MM.1S (cell line): ENCODE measurements at regions not wholly inside any gene's neighbourhood (a gene's known extent, or its start where the extent isn't known, plus 50 kb on each side); places are given as distances from the start of the nearest gene placed in this dataset.

Experiments
- DNase-seq: peaks from one replicate; pipeline ENCODE4 v3.0.0-alpha.2; 2015
- H2AFZ ChIP-seq: fragments of 300-600 bp; sonication (generic); 2 replicates; pipeline ENCODE4 v1.6.0; 2016; ENCODE audit warnings: antibody characterized with exemption, low read length
- H3F3A ChIP-seq: fragments of 300-600 bp; sonication (generic); 2 replicates; pipeline ENCODE4 v1.6.1; 2016; ENCODE audit warnings: mild to moderate bottlenecking, antibody characterized with exemption, low read length, moderate library complexity, mixed read lengths; ENCODE audit not compliant: insufficient read depth
- H3K27ac ChIP-seq: fragments of 300-600 bp; sonication (generic); 2 replicates; pipeline ENCODE4 v1.5.1; 2016; ENCODE audit warnings: mild to moderate bottlenecking, low read length
- H3K27me3 ChIP-seq: fragments of 300-600 bp; sonication (generic); replicated peaks from 2 replicates; pipeline ENCODE4 v1.6.0; 2016; ENCODE audit warnings: low read length; ENCODE audit not compliant: insufficient read depth
- H3K36me3 ChIP-seq: fragments of 300-600 bp; sonication (generic); replicated peaks from 2 replicates; pipeline ENCODE4 v1.6.1; 2016; ENCODE audit warnings: mild to moderate bottlenecking, low read length, mixed read lengths; ENCODE audit not compliant: insufficient read depth
- H3K4me1 ChIP-seq: fragments of 300-600 bp; sonication (generic); 2 replicates; pipeline ENCODE4 v1.6.1; 2016; ENCODE audit warnings: low read length, mixed read lengths
- H3K4me2 ChIP-seq: fragments of 300-600 bp; sonication (generic); 2 replicates; pipeline ENCODE4 v1.6.0; 2016; ENCODE audit warnings: low read depth, low read length
- H3K4me3 ChIP-seq: fragments of 300-600 bp; sonication (generic); 2 replicates; pipeline ENCODE4 v1.5.1; 2016; ENCODE audit warnings: low read length, mixed read lengths
- H3K79me2 ChIP-seq: fragments of 300-600 bp; sonication (generic); 2 replicates; pipeline ENCODE4 v1.6.1; 2016; ENCODE audit warnings: mixed run types, low read length, mixed read lengths
- H3K9ac ChIP-seq: fragments of 300-600 bp; sonication (generic); 2 replicates; pipeline ENCODE4 v1.6.1; 2016; ENCODE audit warnings: low read length, mixed read lengths
- H3K9me2 ChIP-seq: fragments of 300-600 bp; sonication (generic); replicated peaks from 2 replicates; pipeline ENCODE4 v1.6.1; 2016; ENCODE audit warnings: mild to moderate bottlenecking, low read length, mixed read lengths; ENCODE audit not compliant: insufficient read depth
- H3K9me3 ChIP-seq: fragments of 300-600 bp; sonication (generic); replicated peaks from 2 replicates; pipeline ENCODE4 v1.6.1; 2016; ENCODE audit warnings: mild to moderate bottlenecking, low read length, mixed read lengths; ENCODE audit not compliant: insufficient read depth
- H4K20me1 ChIP-seq: fragments of 300-600 bp; sonication (generic); 2 replicates; pipeline ENCODE4 v1.6.1; 2016; ENCODE audit warnings: mild to moderate bottlenecking, low read length, moderate library complexity, mixed read lengths; ENCODE audit not compliant: insufficient read depth
- EZH2 ChIP-seq: fragments of 300-600 bp; sonication (generic); optimal IDR thresholded peaks from 2 replicates; pipeline ENCODE3; 2017; ENCODE audit warnings: low read depth, mild to moderate bottlenecking, antibody characterized with exemption, low read length, mixed read lengths
- EZH2phosphoT487 ChIP-seq: fragments of 300-600 bp; sonication (generic); IDR thresholded peaks from 2 replicates; pipeline ENCODE4 v1.6.1; 2018; ENCODE audit warnings: antibody characterized with exemption, low read length
- TF ChIP-seq, protein P1 (sequence below): fragments of 300-600 bp; sonication (generic); IDR thresholded peaks from 2 replicates; pipeline ENCODE4 v1.5.1; 2016; ENCODE audit warnings: antibody characterized with exemption, low read length, mixed read lengths

- no peak overlapping the region for H3K4me2 ChIP-seq
Observed at GRCh38 chr10:56537984-56538383, 176.9 kb upstream of the ZWINT start.

GRCh38 chr10:56522166-56522565 lies 161.1 kb upstream of the ZWINT start:
- DNase-seq: no peak

More at GRCh38 chr10:56537984-56538383, 176.9 kb upstream of the ZWINT start:
- no peak for DNase-seq
- H3K27ac ChIP-seq: no peak overlapping the region
- no peaks in the 10 kb centered on the region for H3K9me3 ChIP-seq
- H3K79me2 ChIP-seq: no peaks in the 10 kb centered on the region
- H3F3A ChIP-seq: no peaks in the 10 kb centered on the region
- H3K9ac ChIP-seq: no peak overlapping the region
- H3K27me3 ChIP-seq: no peaks in the 10 kb centered on the region
- no peak overlapping the region for H2AFZ ChIP-seq
- no peaks in the 10 kb centered on the region for H3K9me2 ChIP-seq
- H3K36me3 ChIP-seq: no peaks in the 10 kb centered on the region
- no peaks in the 10 kb centered on the region for H3K4me1 ChIP-seq
- no peak overlapping the region for H3K4me3 ChIP-seq
- H4K20me1 ChIP-seq: no peaks in the 10 kb centered on the region
- TF ChIP-seq EZH2: no peak
- TF ChIP-seq EZH2phosphoT487: no peak
- TF ChIP-seq, protein P1, sequence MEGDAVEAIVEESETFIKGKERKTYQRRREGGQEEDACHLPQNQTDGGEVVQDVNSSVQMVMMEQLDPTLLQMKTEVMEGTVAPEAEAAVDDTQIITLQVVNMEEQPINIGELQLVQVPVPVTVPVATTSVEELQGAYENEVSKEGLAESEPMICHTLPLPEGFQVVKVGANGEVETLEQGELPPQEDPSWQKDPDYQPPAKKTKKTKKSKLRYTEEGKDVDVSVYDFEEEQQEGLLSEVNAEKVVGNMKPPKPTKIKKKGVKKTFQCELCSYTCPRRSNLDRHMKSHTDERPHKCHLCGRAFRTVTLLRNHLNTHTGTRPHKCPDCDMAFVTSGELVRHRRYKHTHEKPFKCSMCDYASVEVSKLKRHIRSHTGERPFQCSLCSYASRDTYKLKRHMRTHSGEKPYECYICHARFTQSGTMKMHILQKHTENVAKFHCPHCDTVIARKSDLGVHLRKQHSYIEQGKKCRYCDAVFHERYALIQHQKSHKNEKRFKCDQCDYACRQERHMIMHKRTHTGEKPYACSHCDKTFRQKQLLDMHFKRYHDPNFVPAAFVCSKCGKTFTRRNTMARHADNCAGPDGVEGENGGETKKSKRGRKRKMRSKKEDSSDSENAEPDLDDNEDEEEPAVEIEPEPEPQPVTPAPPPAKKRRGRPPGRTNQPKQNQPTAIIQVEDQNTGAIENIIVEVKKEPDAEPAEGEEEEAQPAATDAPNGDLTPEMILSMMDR: no peak

GRCh38 chr10:56508562-56508961 lies 147.5 kb upstream of the ZWINT start:
- H3K27me3 ChIP-seq: no peaks in the 10 kb centered on the region
- H3K4me3 ChIP-seq: no peak overlapping the region
- no peaks in the 10 kb centered on the region for H3F3A ChIP-seq
- H3K4me2 ChIP-seq: no peak overlapping the region
- TF ChIP-seq EZH2phosphoT487: no peak
- TF ChIP-seq, protein P1: no peak
- TF ChIP-seq EZH2: no peak
- H3K9ac ChIP-seq: no peak overlapping the region
- H3K9me3 ChIP-seq: no peaks in the 10 kb centered on the region
- no peak for DNase-seq
- H3K4me1 ChIP-seq: no peaks in the 10 kb centered on the region
- H2AFZ ChIP-seq: no peak overlapping the region
- H3K36me3 ChIP-seq: no peaks in the 10 kb centered on the region
- H3K27ac ChIP-seq: no peak overlapping the region
- no peaks in the 10 kb centered on the region for H3K9me2 ChIP-seq
- H4K20me1 ChIP-seq: no peaks in the 10 kb centered on the region
- H3K79me2 ChIP-seq: no peaks in the 10 kb centered on the region

More at GRCh38 chr10:56522166-56522565, 161.1 kb upstream of the ZWINT start:
- H3K9ac ChIP-seq: no peak overlapping the region
- H3K4me1 ChIP-seq: no peaks in the 10 kb centered on the region
- no peaks in the 10 kb centered on the region for H4K20me1 ChIP-seq
- H3K4me3 ChIP-seq: no peak overlapping the region
- no peaks in the 10 kb centered on the region for H3K9me2 ChIP-seq
- H3K4me2 ChIP-seq: no peak overlapping the region
- TF ChIP-seq EZH2phosphoT487 (no peak), EZH2 (no peak)
- TF ChIP-seq, protein P1: no peak
- H3K27ac ChIP-seq: no peak overlapping the region
- no peaks in the 10 kb centered on the region for H3K9me3 ChIP-seq
- no peaks in the 10 kb centered on the region for H3K79me2 ChIP-seq
- no peaks in the 10 kb centered on the region for H3F3A ChIP-seq
- no peaks in the 10 kb centered on the region for H3K36me3 ChIP-seq
- no peak overlapping the region for H2AFZ ChIP-seq
- H3K27me3 ChIP-seq: no peaks in the 10 kb centered on the region
